ENCODE measurements at regions not wholly inside any gene's neighbourhood (a gene's known extent, or its start where the extent isn't known, plus 50 kb on each side); places are given as distances from the start of the nearest gene placed in this dataset.

GRCh38 chr3:153245661-153246060 is 83.6 kb downstream of the RAP2B start (continued):
- no peak for TF ChIP-seq MEF2B (IDR thresholded peaks at IDR 0.05; ENCODE audit: partially characterized antibody, poor library complexity, severe bottlenecking)
- TF ChIP-seq HDGF (IDR thresholded peaks at IDR 0.05): no peak

GRCh38 chr3:153246331-153246730 is 84.3 kb downstream of the RAP2B start:
- in situ Hi-C loops (cut with MboI) (no loop called here), intact Hi-C loops (cut with micrococcal nuclease; ENCODE audit: unreplicated experiment) (no loop called here)
- Histone ChIP-seq H3K4me1 (ENCODE audit: control insufficient read depth, insufficient read depth, low read length) (no peaks in the 10 kb centered on the region), H3K9ac (ENCODE audit: control insufficient read depth, insufficient read depth, low read length) (no peak overlapping the region), H4K20me1 (ENCODE audit: control insufficient read depth, insufficient read depth) (no peaks in the 10 kb centered on the region), H3K79me2 (ENCODE audit: control insufficient read depth, insufficient read depth, low read length) (no peaks in the 10 kb centered on the region), H3K36me3 (ENCODE audit: control insufficient read depth in 2 of 2, insufficient read depth in 2 of 2, low read length in 1 of 2) (no peaks in the 10 kb centered on the region), H3K27me3 (replicated peaks in 1 of 2; ENCODE audit: control insufficient read depth in 2 of 2, insufficient read depth in 2 of 2, low read length in 1 of 2) (no peaks in the 10 kb centered on the region; a peak in 1 of 4 replicates), H3K4me3 (no peak overlapping the region), H3K9me3 (replicated peaks; ENCODE audit: control insufficient read depth, insufficient read depth, low read length) (no peaks in the 10 kb centered on the region), H3K4me2 (ENCODE audit: control insufficient read depth, insufficient read depth) (no peak overlapping the region), H2AFZ (ENCODE audit: control insufficient read depth, low read depth, low read length) (no peak overlapping the region), H3K27ac (ENCODE audit: control insufficient read depth, insufficient read depth) (no peak overlapping the region)
- ATAC-seq: no peak
- FAIRE-seq: no peak
- no TSS peak for BruUV-seq (replicated peaks)
- TF ChIP-seq CUX1 (IDR thresholded peaks at IDR 0.05; ENCODE audit: insufficient replicate concordance, low read depth, low read length) (no peak), BRCA1 (IDR thresholded peaks at IDR 0.05; ENCODE audit: low read depth, low read length) (no peak)
- ChIA-PET POLR2A (no interaction called here), RAD21 (ENCODE audit: unreplicated experiment) (no interaction called here), CTCF (no interaction called here), SMC1A (ENCODE audit: uncharacterized antibody, unreplicated experiment) (no interaction called here)
- no peak for DNase-seq (ENCODE audit: low read depth, low spot score)
- 0% methylated on average over 1 of the region's 1 CpG for WGBS (ENCODE audit: insufficient coverage, insufficient replicate concordance, low lambda C conversion rate, missing lambda C conversion rate)

Measured in GM12878 (cell line).